Ovary (tissue), 7 donors: ENCODE measurements at regions not wholly inside any gene's neighbourhood (a gene's known extent, or its start where the extent isn't known, plus 50 kb on each side); places are given as distances from the start of the nearest gene placed in this dataset.

ENCODE experiments used
- DNase-seq, 5 donors: peaks; one replicate each; pipeline ENCODE4 v3.0.0-alpha.2; 2019 to 2020
- H3K27ac ChIP-seq, 2 donors: fragments of 200-600 bp; one replicate each; pipeline versions ENCODE4 v1.5.1 to v1.8.0; 2019 to 2022
- H3K27me3 ChIP-seq: fragments of 200-600 bp; one replicate; pipeline ENCODE4 v1.8.0; 2022
- H3K36me3 ChIP-seq: fragments of 200-600 bp; sonication (generic); one replicate; pipeline ENCODE4 v1.5.1; 2019
- H3K4me1 ChIP-seq: one replicate; pipeline ENCODE4 v1.8.1; 2013; ENCODE audit warnings: mild to moderate bottlenecking, moderate library complexity; ENCODE audit not compliant: insufficient read depth
- H3K4me3 ChIP-seq: fragments of 200-600 bp; sonication (generic); one replicate; pipeline ENCODE4 v1.5.1; 2017
- H3K9me3 ChIP-seq, 2 donors: fragments of 200-600 bp in 1 of 2; sonication (generic) in 1 of 2; one replicate each; pipeline versions ENCODE4 v1.5.1 to v1.8.1; 2013 to 2019; ENCODE audit warnings: mild to moderate bottlenecking in 1 of 2, moderate library complexity in 1 of 2
- CTCF ChIP-seq, 3 donors: fragments of 450-650 bp in 2 of 3; fragments of 200-600 bp in 1 of 3; IDR thresholded peaks; one replicate each; pipeline versions ENCODE4 v1.5.1 to v1.8.0; 2016 to 2022; ENCODE audit warnings: antibody characterized with exemption in 3 of 3, mild to moderate bottlenecking in 1 of 3
- EP300 ChIP-seq: sonication (generic); formaldehyde crosslinking; IDR thresholded peaks from one replicate; pipeline ENCODE4 v1.6.1; 2017; ENCODE audit warnings: antibody characterized with exemption
- POLR2A ChIP-seq: fragments of 450-650 bp; IDR thresholded peaks from one replicate; pipeline ENCODE4 v1.6.1; 2017; ENCODE audit warnings: antibody characterized with exemption, mild to moderate bottlenecking, moderate library complexity
- WGBS, 3 donors: extraction: QIAGEN DNeasy Blood & Tissue Kit in 1 of 3; methylation state at CpG; one replicate each; pipeline versions ENCODE4 v1.1.5 to v1.1.7; 2013 to 2017; 5-methylcytosine and 5-hydroxymethylcytosine counted together
- intact Hi-C, 4 donors: fragments of 100-400 bp; cut with DNase I; formaldehyde crosslinking; loops; one replicate each; pipeline versions ENCODE4 v1.11.0 to v1.15.1; 2022 to 2023
- donor health status: DM: no; HTN: no; CAD: no; lungs with moderate emphysema.
- donor health status: DM: no; HTN: no; CAD: no.
- donor health status: Bipolar disorder and iron deficiency.
- donor health status: DM: no; HTN: no; CAD: no.
- donor health status: DM: yes; HTN: yes; CAD: no.

DNA sequence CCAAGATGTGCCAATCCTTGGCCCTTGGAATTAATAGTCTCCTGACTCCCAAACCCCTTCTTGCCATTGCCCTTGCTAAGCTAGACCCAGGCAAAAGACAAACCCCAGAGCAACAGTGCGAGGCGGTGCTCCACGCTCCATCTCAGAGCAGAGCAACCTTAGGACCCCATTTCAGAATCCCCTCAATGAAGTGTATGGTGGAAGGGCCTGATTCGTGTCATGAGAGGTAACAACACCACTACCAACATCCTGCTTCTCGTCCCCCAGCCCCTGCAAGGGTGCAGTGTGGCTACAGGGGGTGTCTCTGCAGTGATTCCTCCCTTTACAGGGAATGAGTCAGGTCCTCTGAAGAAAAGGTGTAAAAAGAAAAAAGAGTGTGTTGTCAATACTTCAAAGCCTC is 103.9 kb upstream of the IRF2BP2 start:
- intact Hi-C loops = no loop called here
- 88 to 97% (median 95%) methylated on average over 5 of the region's 5 CpGs for WGBS, 3 donors
- Histone ChIP-seq H3K27ac (no peak overlapping the region), H3K27me3 (no peaks in the 10 kb centered on the region), H3K9me3 (no peaks in the 10 kb centered on the region), H3K4me1 (peaks cover 8% of the 10 kb centered on the region), H3K4me3 (no peak overlapping the region), H3K36me3 (no peaks in the 10 kb centered on the region)
- TF ChIP-seq EP300 (no peak), POLR2A (no peak), CTCF (IDR thresholded peaks at IDR 0.05) (no peak)
- no peak for DNase-seq

DNA sequence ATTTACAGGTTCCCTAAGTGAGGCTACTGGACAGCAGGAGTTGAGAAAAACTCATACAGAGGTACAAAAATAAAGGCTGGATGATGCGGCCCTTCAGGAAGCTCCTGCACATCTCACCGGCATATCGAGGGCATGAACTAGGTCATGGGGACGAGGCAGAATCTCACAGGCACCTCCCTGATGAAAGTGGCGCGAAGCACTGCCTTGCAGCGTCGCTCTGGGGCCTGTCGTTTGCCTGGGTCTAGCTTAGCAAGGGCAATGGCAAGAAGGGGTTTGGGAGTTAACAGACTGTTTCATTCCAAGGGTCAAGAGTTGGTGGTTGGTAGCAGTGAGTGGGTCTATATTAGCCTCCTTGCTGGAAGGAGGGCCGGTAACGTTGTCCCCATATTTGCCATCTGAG is 103.5 kb upstream of the IRF2BP2 start:
- Histone ChIP-seq H3K36me3 (no peaks in the 10 kb centered on the region), H3K4me1 (peaks cover 7% of the 10 kb centered on the region), H3K9me3 (no peaks in the 10 kb centered on the region), H3K27me3 (no peaks in the 10 kb centered on the region), H3K27ac (no peak overlapping the region), H3K4me3 (no peak overlapping the region)
- no peak for DNase-seq
- 89 to 94% (median 92%) methylated on average over 11 of the region's 11 CpGs for WGBS, 3 donors
- TF ChIP-seq EP300 (no peak), POLR2A (no peak), CTCF (IDR thresholded peaks at IDR 0.05) (no peak)
- intact Hi-C loops = no loop called here

GRCh38 chr1:234712891-234713305 is 102.9 kb upstream of the IRF2BP2 start:
- no peak for TF ChIP-seq CTCF (IDR thresholded peaks at IDR 0.05)
- TF ChIP-seq EP300 = no peak
- TF ChIP-seq POLR2A = no peak
- intact Hi-C loops = no loop called here

DNA sequence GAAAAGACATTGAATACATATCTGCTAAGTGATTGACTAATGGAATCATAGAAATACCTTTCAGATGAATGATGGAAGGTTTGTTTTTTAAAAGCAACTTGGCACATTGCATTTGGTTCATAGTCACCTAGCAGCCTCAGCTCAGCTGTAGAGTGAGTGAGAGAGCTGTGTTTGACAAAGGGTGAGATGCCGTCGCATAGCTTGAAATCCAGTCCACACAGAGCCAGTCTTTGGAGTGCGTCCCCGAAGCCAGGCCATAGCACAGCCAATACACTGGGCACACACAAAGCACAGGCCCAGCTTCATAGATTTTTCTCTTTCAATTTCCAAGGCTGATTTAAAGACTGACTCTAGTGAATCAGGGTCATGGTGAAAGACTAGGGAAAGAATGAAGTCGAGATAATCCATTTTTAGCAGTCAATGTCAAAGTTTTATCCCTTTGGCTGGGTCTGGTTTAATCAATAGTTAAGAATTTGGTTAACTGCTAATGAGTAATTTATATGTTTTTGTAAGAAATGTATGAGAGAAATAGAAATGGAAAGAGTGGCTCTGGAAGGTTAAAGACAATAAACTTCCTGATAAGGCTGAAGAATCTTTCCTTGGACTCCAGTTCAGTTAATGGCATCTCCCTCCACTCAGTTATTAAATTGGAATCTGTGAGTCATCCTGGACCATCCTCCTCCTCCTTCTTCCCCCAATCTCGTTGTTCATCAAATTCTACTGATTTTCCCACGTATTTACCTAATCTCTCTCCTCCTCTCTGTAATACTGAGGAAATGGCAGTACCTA is 101.2 kb upstream of the IRF2BP2 start:
- H3K27me3 ChIP-seq = no peaks in the 10 kb centered on the region
- no peak overlapping the region for H3K27ac ChIP-seq
- H3K9me3 ChIP-seq = no peaks in the 10 kb centered on the region
- H3K4me1 ChIP-seq = peaks cover 2% of the 10 kb centered on the region
- no peak for TF ChIP-seq EP300
- no peak for TF ChIP-seq POLR2A
- TF ChIP-seq CTCF (IDR thresholded peaks at IDR 0.05) = no peak
- DNase-seq = no peak
- H3K4me3 ChIP-seq = no peak overlapping the region
- 81 to 85% (median 82%) methylated on average over 7 of the region's 7 CpGs for WGBS, 3 donors
- H3K36me3 ChIP-seq = no peaks in the 10 kb centered on the region
- intact Hi-C loops = no loop called here

More at GRCh38 chr1:234712891-234713305, 102.9 kb upstream of the IRF2BP2 start:
- WGBS, 3 donors = 95 to 100% (median 97%) methylated on average over 5 of the region's 5 CpGs
- Histone ChIP-seq H3K27ac (no peak overlapping the region), H3K4me3 (no peak overlapping the region), H3K27me3 (no peaks in the 10 kb centered on the region), H3K9me3 (no peaks in the 10 kb centered on the region), H3K4me1 (peaks cover 5% of the 10 kb centered on the region), H3K36me3 (no peaks in the 10 kb centered on the region)
- DNase-seq = no peak
